GM10248 (cell line): ENCODE measurements at regions not wholly inside any gene's neighbourhood (a gene's known extent, or its start where the extent isn't known, plus 50 kb on each side); places are given as distances from the start of the nearest gene placed in this dataset.

Source experiments
- CTCF ChIA-PET: fragments of 300-600 bp; sonication (Branson Sonifier 250); formaldehyde crosslinking; extraction: SDS; loops from one replicate; lab custom pipeline; 2021; ENCODE audit warnings: antibody characterized with exemption; lab: Yijun Ruan, JAX
- POLR2A ChIA-PET: fragments of 350-650 bp; sonication (Branson Sonifier 250); formaldehyde crosslinking; extraction: SDS; loops from one replicate; lab custom pipeline; 2020; ENCODE audit warnings: antibody characterized with exemption; lab: Yijun Ruan, JAX
- DNase-seq: peaks from one replicate; pipeline ENCODE4 v3.0.0; 2012; ENCODE audit errors: extremely low spot score
- TF ChIP-seq, protein P1 (sequence below): IDR thresholded peaks from 2 replicates; pipeline ENCODE4 v1.5.1; 2012; ENCODE audit warnings: mild to moderate bottlenecking, low read depth; ENCODE audit errors: extremely low read depth, missing control alignments, control extremely low read depth

DNA sequence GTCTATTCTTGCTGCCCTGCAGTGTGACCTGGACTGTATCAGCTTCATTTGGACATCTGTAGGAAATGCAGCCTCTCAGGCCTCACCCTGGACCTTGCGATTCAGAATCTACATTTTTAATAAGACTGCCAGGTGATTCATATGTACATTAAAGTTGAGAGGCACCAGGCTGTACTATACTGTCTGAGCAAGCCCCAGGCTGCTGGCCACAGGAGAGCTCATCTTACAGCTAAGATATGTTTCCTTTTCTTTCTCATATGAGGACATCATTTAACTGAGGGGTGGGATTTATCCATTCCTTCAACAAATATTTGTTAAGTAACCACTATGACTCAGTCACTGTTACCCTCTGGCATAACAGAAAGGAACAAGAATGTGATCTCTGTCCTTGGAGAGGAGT is 78.2 kb upstream of the GCFC2 start:
- DNase-seq: no peak
- CTCF ChIA-PET: interaction anchor here (0.9 to 2.8 kb wide), 8 partner anchors 10 to 811 kb away, joined by 3 to 12 read pairs (median 4); no protein-coding TSS in a partner anchor
- POLR2A ChIA-PET: no interaction called here
- TF ChIP-seq, protein P1, sequence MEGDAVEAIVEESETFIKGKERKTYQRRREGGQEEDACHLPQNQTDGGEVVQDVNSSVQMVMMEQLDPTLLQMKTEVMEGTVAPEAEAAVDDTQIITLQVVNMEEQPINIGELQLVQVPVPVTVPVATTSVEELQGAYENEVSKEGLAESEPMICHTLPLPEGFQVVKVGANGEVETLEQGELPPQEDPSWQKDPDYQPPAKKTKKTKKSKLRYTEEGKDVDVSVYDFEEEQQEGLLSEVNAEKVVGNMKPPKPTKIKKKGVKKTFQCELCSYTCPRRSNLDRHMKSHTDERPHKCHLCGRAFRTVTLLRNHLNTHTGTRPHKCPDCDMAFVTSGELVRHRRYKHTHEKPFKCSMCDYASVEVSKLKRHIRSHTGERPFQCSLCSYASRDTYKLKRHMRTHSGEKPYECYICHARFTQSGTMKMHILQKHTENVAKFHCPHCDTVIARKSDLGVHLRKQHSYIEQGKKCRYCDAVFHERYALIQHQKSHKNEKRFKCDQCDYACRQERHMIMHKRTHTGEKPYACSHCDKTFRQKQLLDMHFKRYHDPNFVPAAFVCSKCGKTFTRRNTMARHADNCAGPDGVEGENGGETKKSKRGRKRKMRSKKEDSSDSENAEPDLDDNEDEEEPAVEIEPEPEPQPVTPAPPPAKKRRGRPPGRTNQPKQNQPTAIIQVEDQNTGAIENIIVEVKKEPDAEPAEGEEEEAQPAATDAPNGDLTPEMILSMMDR: no peak

DNA sequence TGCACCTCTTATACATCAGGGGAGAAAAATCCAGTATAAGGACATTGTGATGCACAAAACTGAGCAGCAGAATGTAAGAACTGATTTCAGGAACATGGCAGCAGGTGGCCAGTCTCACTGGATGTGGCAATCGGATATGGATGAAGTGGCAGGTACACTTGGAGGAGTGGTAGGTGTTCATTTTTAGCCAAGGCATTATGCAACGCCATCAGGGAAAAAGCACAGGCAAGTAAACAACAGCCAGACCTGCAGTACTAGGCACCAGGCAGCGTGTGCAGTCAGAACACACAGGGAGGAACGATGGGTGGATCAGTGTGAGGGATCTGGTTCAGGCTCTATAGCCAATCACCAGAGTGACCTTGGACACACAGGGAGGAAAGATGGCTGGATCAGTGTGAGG is 77.4 kb upstream of the GCFC2 start:
- DNase-seq: no peak
- ChIA-PET CTCF (interaction anchor here (0.9 to 2.8 kb wide), 8 partner anchors 10 to 812 kb away, joined by 3 to 12 read pairs (median 4); no protein-coding TSS in a partner anchor), POLR2A (no interaction called here)
- TF ChIP-seq, protein P1: no peak

DNA sequence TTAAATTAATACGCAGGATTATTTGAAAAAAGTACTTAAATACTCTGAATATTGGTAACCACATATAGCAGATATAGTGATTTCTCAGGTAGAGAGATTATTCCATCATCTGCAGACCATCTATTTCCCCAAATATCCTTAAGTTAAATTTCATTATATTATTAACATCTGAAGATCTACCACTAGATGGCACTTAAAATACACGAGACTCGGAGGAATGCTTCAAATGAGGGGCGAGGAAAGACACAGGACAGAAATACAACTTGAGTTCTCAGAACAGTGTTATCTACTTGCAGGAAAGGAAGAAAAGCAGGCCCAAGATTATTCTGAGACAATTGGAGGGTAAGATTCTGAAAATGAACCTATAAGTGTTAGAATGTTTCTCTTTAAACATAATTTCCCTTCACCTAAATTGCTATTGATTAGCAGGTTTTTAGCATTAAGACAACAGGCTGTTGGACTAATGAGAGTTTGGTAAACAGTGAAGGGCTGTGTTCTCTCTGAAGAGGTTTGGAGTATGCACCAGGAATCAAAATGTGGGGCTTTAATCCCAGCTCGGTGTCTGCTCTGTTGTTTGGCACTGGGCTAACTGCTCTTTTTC is 76.9 kb upstream of the GCFC2 start:
- TF ChIP-seq, protein P1: peak; percentile 29
- DNase-seq: peak; percentile 17
- CTCF ChIA-PET: interaction anchor here (0.9 to 2.8 kb wide), 6 partner anchors 12 to 812 kb away, joined by 3 to 12 read pairs (median 4); no protein-coding TSS in a partner anchor
- POLR2A ChIA-PET: no interaction called here

DNA sequence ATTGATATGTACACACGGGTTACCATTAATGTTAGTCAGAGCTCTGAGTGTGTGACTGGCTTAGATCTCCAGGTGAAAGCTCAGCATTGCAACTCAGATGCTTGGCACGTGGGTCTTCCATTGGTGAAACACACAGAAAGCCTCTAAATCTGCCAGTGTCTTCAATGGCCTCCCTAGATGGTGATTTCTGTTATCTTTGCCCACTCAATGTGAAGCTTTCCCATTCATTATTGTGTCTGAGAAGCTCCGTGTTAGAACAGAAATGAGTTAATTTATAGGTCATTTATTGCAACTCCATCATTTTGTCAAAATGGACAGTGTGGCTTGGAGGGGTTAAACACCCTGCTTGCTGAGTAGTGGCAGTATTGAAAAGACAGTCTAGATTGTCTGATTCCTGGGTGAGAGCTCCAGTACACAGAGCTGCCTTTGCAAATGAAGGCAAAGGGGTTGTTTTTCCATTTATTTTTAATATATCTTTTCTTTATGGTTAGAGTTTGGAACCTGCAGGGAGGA is 64.7 kb upstream of the GCFC2 start:
- ChIA-PET CTCF (interaction anchor here (1.6 to 1.8 kb wide), 3 partner anchors 9 to 13 kb away, joined by 3 to 6 read pairs (median 4); no protein-coding TSS in a partner anchor), POLR2A (no interaction called here)
- DNase-seq: no peak
- TF ChIP-seq, protein P1: no peak

DNA sequence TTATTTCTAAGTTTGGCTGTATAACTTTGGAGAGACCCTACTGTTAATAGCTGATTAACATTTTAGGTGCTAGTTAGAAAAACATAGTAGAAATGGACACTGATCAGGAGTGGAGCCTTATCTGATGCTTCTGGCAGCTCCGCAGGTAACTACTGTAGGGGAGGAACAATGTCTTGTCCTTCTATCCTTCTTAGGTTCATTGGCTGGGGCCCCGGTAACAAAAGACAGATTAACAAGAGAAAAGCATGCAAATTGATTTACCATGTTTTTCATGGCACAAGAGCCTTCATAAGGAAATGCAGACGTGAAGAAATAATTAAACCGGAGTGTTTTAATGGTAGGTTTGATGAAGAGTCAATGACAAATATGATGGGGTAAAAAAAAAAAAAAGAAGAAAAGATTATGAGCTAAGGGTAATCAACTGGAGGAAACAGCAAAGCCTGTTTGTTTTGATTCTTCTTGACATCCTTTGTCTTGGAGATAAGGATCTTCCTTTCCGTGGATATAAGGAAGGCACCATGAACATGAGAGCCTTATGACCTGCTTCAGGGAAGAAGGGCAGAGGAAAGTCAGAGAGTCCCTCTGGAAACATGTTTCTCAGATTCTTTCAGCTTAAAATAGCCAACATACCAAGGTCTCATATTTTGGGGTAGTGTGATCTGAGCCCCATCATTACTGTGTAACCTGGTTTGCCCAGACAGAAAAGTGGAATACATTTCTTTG is 62.4 kb upstream of the GCFC2 start:
- ChIA-PET CTCF (interaction anchor here (0.8 to 1.9 kb wide), 3 partner anchors 9 to 15 kb away, joined by 3 to 5 read pairs (median 3); no protein-coding TSS in a partner anchor), POLR2A (no interaction called here)
- TF ChIP-seq, protein P1: no peak
- no peak for DNase-seq

DNA sequence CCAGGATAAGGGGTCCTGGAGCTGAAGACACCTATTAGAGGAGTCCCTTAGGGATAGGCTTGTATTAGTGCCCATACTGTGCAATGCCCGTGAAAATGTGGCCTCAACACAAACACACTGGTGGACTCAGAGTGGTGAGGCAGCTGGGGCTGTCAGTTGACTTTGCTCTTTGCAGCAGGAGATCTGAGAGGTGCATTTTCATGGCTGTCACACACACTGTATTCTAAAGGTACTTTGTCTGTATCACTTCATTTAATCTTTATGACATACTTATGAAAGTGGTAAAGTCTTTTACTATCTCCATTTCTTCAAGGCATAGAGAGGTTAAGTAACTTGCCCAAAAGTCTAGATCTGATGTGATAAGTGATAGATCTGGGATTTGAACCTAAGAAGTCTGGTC is 55.1 kb upstream of the GCFC2 start:
- TF ChIP-seq, protein P1: no peak
- CTCF ChIA-PET: interaction anchor here (0.7 to 1.1 kb wide), 2 partner anchors 9 to 23 kb away, joined by 3 to 4 read pairs; no protein-coding TSS in a partner anchor
- no peak for DNase-seq
- POLR2A ChIA-PET: no interaction called here
